HEK293T (cell line): ENCODE measurements at regions not wholly inside any gene's neighbourhood (a gene's known extent, or its start where the extent isn't known, plus 50 kb on each side); places are given as distances from the start of the nearest gene placed in this dataset.

Experiments
- ARNT ChIP-seq: fragments of 450-650 bp; IDR thresholded peaks from 2 replicates; pipeline ENCODE4 v1.6.1; 2017; ENCODE audit warnings: mild to moderate bottlenecking
- FOXA1 ChIP-seq: fragments of 450-650 bp; IDR thresholded peaks from 2 replicates; pipeline ENCODE4 v1.6.1; 2016; ENCODE audit warnings: mild to moderate bottlenecking
- FOXK2 ChIP-seq: fragments of 450-650 bp; IDR thresholded peaks from 2 replicates; pipeline ENCODE4 v1.6.1; 2016; ENCODE audit warnings: mild to moderate bottlenecking
- HDGF ChIP-seq: fragments of 450-650 bp; IDR thresholded peaks from 2 replicates; pipeline ENCODE4 v1.6.1; 2017; ENCODE audit warnings: antibody characterized with exemption, borderline replicate concordance
- LEF1 ChIP-seq: fragments of 450-650 bp; IDR thresholded peaks from 2 replicates; pipeline ENCODE4 v1.6.1; 2017; ENCODE audit warnings: mild to moderate bottlenecking, borderline replicate concordance
- SP1 ChIP-seq: fragments of 450-650 bp; IDR thresholded peaks from 2 replicates; pipeline ENCODE4 v1.6.1; 2017
- SUZ12 ChIP-seq: fragments of 450-650 bp; IDR thresholded peaks from 2 replicates; pipeline ENCODE4 v1.6.1; 2016; ENCODE audit warnings: mild to moderate bottlenecking
- TARDBP ChIP-seq: fragments of 450-650 bp; IDR thresholded peaks from 2 replicates; pipeline ENCODE4 v1.6.1; 2016
- ZNF384 ChIP-seq: fragments of 450-650 bp; IDR thresholded peaks from 2 replicates; pipeline ENCODE4 v1.6.1; 2016

DNA sequence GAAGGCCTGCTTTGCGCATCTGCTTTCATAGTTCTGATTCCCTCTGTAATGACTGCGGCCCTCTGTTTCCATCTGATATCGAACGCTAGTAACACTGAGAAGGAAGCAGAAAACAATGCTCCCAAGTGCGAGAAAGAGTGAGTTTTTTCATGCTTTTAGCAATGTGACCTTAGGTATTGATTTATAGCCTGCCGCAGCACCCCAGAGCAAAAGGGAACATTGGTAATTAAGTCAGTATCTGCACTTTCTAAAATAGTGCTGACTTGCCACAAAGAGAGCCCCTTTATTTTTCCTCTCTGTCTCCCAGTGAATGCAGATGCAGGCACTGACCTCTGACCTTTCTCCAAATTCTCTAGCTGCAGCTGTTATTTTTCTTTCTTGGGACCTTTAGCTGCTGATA is 129.8 kb downstream of the HDGFL1 start:
- TF ChIP-seq TARDBP (no peak), SUZ12 (no peak), ARNT (no peak), SP1 (no peak), ZNF384 (no peak), LEF1 (no peak), HDGF (no peak), FOXA1 (no peak), FOXK2 (no peak)
